ENCODE measurements at regions not wholly inside any gene's neighbourhood (a gene's known extent, or its start where the extent isn't known, plus 50 kb on each side); places are given as distances from the start of the nearest gene placed in this dataset.

DNA sequence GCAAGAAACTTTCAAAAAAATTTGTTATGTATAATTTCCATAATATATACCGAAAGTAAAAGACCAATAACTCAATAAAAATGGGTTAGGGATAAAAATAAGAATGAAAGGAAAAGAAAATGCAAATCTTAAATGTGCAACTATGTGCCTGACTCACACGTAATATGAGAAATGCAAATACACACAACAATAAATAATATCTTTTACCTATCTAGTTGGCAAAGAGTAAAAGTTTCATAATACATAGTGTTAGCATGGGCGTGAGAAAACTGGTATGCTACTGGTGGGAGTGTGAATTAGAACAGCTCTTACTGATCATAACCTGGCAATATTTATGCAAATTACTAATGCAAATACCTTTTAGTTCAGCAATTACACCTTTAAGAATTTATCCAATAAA, 438.5 kb upstream of the CITED2 start:
- intact Hi-C loops (cut with DNase I; ENCODE audit: low total_unique reads), result no loop called here
- no peak for ATAC-seq
- DNase-seq, result no peak
- Histone ChIP-seq H3K4me1 (no peaks in the 10 kb centered on the region), H3K36me3 (no peaks in the 10 kb centered on the region), H3K27ac (no peak overlapping the region), H3K27me3 (no peaks in the 10 kb centered on the region), H3K9me3 (no peaks in the 10 kb centered on the region), H3K4me3 (no peak overlapping the region)
- TF ChIP-seq, protein P1, sequence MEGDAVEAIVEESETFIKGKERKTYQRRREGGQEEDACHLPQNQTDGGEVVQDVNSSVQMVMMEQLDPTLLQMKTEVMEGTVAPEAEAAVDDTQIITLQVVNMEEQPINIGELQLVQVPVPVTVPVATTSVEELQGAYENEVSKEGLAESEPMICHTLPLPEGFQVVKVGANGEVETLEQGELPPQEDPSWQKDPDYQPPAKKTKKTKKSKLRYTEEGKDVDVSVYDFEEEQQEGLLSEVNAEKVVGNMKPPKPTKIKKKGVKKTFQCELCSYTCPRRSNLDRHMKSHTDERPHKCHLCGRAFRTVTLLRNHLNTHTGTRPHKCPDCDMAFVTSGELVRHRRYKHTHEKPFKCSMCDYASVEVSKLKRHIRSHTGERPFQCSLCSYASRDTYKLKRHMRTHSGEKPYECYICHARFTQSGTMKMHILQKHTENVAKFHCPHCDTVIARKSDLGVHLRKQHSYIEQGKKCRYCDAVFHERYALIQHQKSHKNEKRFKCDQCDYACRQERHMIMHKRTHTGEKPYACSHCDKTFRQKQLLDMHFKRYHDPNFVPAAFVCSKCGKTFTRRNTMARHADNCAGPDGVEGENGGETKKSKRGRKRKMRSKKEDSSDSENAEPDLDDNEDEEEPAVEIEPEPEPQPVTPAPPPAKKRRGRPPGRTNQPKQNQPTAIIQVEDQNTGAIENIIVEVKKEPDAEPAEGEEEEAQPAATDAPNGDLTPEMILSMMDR (IDR thresholded peaks at IDR 0.05 in 4 of 5, conservative IDR thresholded peaks at IDR 0.05 in 1 of 5), result no peak
- TF ChIP-seq POLR2A (IDR thresholded peaks at IDR 0.05), result no peak
- in situ Hi-C loops (cut with MboI; ENCODE audit: low sequenced_read_pairs in 4 of 4), result no loop called here

DNA sequence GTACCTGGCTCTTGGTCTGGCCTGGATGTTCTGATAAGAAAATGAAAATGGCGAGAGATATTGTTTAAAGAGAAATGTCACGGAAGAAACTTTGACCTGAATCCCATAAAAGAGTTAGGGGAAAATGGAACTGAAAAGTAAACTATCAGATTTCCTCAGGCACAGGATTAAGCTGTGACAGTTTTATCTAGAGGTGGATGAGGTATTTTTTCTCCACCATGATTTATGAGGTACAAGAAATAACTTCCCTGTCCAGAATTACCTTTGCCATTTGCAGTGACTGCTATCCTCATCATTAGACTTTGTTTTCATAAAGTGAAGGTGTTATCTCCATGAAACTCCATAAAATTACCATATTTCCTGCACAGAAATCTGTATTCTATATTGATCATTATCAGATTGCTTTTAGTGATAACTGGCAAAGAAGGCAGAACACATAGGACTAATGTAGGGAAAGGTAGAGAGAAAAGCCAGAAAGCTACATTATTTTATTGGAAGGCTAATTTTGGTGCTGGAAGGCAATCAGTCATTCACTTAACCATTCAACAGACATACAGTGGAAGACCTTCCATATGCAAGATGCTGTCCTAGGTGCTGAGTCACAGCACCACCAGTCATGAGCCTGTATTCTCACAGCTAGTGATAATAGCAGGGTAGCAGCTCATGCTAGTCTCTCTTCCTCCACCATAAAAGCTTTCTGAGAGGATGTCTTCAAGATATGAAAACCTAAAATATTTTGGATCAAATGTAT, 427.3 kb upstream of the CITED2 start:
- Histone ChIP-seq H3K27me3 (no peaks in the 10 kb centered on the region), H3K27ac (no peak overlapping the region), H3K4me1 (peaks cover 0 to 7% of the 10 kb centered on the region in 2 donors), H3K9me3 (no peaks in the 10 kb centered on the region), H3K4me3 (no peak overlapping the region), H3K36me3 (no peaks in the 10 kb centered on the region)
- intact Hi-C loops (cut with DNase I; ENCODE audit: low total_unique reads) (no loop called here), in situ Hi-C loops (cut with MboI; ENCODE audit: low sequenced_read_pairs in 4 of 4) (no loop called here)
- TF ChIP-seq POLR2A (IDR thresholded peaks at IDR 0.05), result no peak
- TF ChIP-seq, protein P1 (IDR thresholded peaks at IDR 0.05 in 4 of 5, conservative IDR thresholded peaks at IDR 0.05 in 1 of 5), result no peak
- ATAC-seq (peak in 1 of 2 donors; percentile 58), DNase-seq (no peak)

DNA sequence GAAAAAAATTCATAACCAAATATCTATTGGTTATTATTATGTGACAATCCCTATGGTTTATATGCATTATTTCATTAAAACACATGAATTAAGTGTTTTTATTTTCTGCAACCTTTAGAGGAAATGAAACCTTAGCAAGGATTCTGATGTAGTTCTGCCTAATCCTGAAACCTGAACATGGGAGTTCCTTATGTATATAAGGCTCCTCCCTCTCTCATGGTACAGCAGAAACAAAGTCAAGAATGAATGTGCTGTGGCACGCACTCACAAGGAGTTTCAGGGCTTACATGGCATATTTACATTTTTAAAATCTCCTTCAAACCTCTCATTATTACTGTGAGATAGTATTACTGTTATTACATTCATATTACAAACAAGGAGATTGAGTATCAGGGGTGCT, 426.4 kb upstream of the CITED2 start:
- no peak for DNase-seq
- H3K9me3 ChIP-seq, result no peaks in the 10 kb centered on the region
- no peak overlapping the region for H3K4me3 ChIP-seq
- intact Hi-C loops (cut with DNase I; ENCODE audit: low total_unique reads), result no loop called here
- ATAC-seq, result no peak
- no peak for TF ChIP-seq POLR2A (IDR thresholded peaks at IDR 0.05)
- TF ChIP-seq, protein P1 (IDR thresholded peaks at IDR 0.05 in 4 of 5, conservative IDR thresholded peaks at IDR 0.05 in 1 of 5), result no peak
- H3K27me3 ChIP-seq, result no peaks in the 10 kb centered on the region
- H3K36me3 ChIP-seq, result no peaks in the 10 kb centered on the region
- H3K4me1 ChIP-seq, result peaks cover 0 to 7% of the 10 kb centered on the region in 2 donors
- H3K27ac ChIP-seq, result no peak overlapping the region
- in situ Hi-C loops (cut with MboI; ENCODE audit: low sequenced_read_pairs in 4 of 4), result no loop called here

DNA sequence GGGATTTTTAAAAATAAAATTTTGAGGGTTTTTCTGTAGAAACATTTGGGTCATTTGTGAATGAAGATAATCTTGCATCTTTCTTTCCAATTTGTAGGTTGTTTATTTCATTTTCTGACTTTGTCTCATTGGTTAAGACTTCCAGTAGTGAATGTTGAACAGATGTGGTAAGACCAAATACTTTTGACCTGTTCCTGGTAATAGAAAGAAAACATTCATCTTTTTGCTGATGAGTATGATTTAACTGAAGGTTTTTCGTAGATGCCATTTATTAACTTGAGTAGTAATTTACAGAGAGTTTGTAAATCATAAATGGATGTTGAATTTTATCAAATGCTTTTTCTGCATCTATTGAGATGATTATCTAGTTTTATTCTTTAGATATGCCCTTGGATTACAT, 416.1 kb upstream of the CITED2 start:
- H3K27me3 ChIP-seq, result no peaks in the 10 kb centered on the region
- H3K27ac ChIP-seq, result no peak overlapping the region
- DNase-seq (no peak), ATAC-seq (no peak)
- no peaks in the 10 kb centered on the region for H3K4me1 ChIP-seq
- no peak for TF ChIP-seq POLR2A (IDR thresholded peaks at IDR 0.05)
- TF ChIP-seq, protein P1 (IDR thresholded peaks at IDR 0.05 in 4 of 5, conservative IDR thresholded peaks at IDR 0.05 in 1 of 5), result no peak
- H3K36me3 ChIP-seq, result no peaks in the 10 kb centered on the region
- intact Hi-C loops (cut with DNase I; ENCODE audit: low total_unique reads) (no loop called here), in situ Hi-C loops (cut with MboI; ENCODE audit: low sequenced_read_pairs in 4 of 4) (no loop called here)
- H3K9me3 ChIP-seq, result no peaks in the 10 kb centered on the region
- no peak overlapping the region for H3K4me3 ChIP-seq
